MCF 10A (cell line): ENCODE measurements at regions not wholly inside any gene's neighbourhood (a gene's known extent, or its start where the extent isn't known, plus 50 kb on each side); places are given as distances from the start of the nearest gene placed in this dataset.

ENCODE experiments used
- BruUV-seq: library from RNA; stranded (reverse); fragments of 400-500 nt; replicated peaks from 2 replicates; lab custom pipeline; 2021; lab: Mats Ljungman, UMichigan
- CTCF ChIA-PET: fragments of 300-600 bp; sonication (Branson Sonifier 250); formaldehyde crosslinking; extraction: SDS; loops from one replicate; lab custom pipeline; 2021; ENCODE audit warnings: antibody characterized with exemption, inconsistent platforms; lab: Yijun Ruan, JAX
- POLR2A ChIA-PET: fragments of 300-600, 350-650 bp; sonication (Branson Sonifier 250); formaldehyde crosslinking; extraction: SDS; loops from one replicate; lab custom pipeline; 2020; ENCODE audit warnings: antibody characterized with exemption, inconsistent platforms; lab: Yijun Ruan, JAX
- DNase-seq: peaks from one replicate; pipeline ENCODE4 v3.0.0-alpha.2; 2018; ENCODE audit not compliant: unreplicated experiment
- H3K27ac Mint-ChIP-seq: one replicate; pipeline ENCODE4 v1.8.0; 2022; ENCODE audit warnings: mild to moderate bottlenecking, low read depth, mixed read lengths; ENCODE audit not compliant: unreplicated experiment
- H3K27me3 Mint-ChIP-seq: one replicate; pipeline ENCODE4 v1.8.0; 2022; ENCODE audit warnings: mixed read lengths; ENCODE audit not compliant: insufficient read depth, unreplicated experiment
- H3K36me3 Mint-ChIP-seq: one replicate; pipeline ENCODE4 v1.8.0; 2022; ENCODE audit warnings: mild to moderate bottlenecking, moderate library complexity, mixed read lengths; ENCODE audit not compliant: insufficient read depth, unreplicated experiment
- H3K4me1 Mint-ChIP-seq: one replicate; pipeline ENCODE4 v1.8.0; 2022; ENCODE audit warnings: mixed read lengths; ENCODE audit not compliant: insufficient read depth, unreplicated experiment
- H3K4me3 Mint-ChIP-seq: one replicate; pipeline ENCODE4 v1.8.0; 2022; ENCODE audit warnings: mild to moderate bottlenecking, moderate library complexity, mixed read lengths; ENCODE audit not compliant: unreplicated experiment
- H3K9me3 Mint-ChIP-seq: one replicate; pipeline ENCODE4 v1.8.0; 2022; ENCODE audit warnings: mixed read lengths; ENCODE audit not compliant: unreplicated experiment
- intact Hi-C: fragments of 100-400 bp; cut with micrococcal nuclease; formaldehyde crosslinking; loops from 2 replicates; pipeline ENCODE4 v1.14.1; 2022
- TF ChIP-seq, protein P1 (sequence below): fragments of 200-600 bp; IDR thresholded peaks from one replicate; pipeline ENCODE4 v1.8.0; 2022; ENCODE audit warnings: antibody characterized with exemption, mild to moderate bottlenecking; ENCODE audit not compliant: unreplicated experiment

- ChIA-PET POLR2A (interaction anchor here (0.6 kb wide), 1 partner anchor 23 kb away, joined by 4 read pairs; no protein-coding TSS in a partner anchor), CTCF (no interaction called here)
- H3K4me1 Mint-ChIP-seq: no peaks in the 10 kb centered on the region
- BruUV-seq: no TSS peak
- no peak overlapping the region for H3K4me3 Mint-ChIP-seq
- no peaks in the 10 kb centered on the region for H3K27me3 Mint-ChIP-seq
- no peak for DNase-seq
- H3K36me3 Mint-ChIP-seq: no peaks in the 10 kb centered on the region
- no peaks in the 10 kb centered on the region for H3K9me3 Mint-ChIP-seq
- no peak overlapping the region for H3K27ac Mint-ChIP-seq
- intact Hi-C loops: no loop called here
- TF ChIP-seq, protein P1, sequence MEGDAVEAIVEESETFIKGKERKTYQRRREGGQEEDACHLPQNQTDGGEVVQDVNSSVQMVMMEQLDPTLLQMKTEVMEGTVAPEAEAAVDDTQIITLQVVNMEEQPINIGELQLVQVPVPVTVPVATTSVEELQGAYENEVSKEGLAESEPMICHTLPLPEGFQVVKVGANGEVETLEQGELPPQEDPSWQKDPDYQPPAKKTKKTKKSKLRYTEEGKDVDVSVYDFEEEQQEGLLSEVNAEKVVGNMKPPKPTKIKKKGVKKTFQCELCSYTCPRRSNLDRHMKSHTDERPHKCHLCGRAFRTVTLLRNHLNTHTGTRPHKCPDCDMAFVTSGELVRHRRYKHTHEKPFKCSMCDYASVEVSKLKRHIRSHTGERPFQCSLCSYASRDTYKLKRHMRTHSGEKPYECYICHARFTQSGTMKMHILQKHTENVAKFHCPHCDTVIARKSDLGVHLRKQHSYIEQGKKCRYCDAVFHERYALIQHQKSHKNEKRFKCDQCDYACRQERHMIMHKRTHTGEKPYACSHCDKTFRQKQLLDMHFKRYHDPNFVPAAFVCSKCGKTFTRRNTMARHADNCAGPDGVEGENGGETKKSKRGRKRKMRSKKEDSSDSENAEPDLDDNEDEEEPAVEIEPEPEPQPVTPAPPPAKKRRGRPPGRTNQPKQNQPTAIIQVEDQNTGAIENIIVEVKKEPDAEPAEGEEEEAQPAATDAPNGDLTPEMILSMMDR: no peak
Measured at GRCh38 chr7:138378741-138379559, 81.1 kb upstream of the TRIM24 start.

DNA sequence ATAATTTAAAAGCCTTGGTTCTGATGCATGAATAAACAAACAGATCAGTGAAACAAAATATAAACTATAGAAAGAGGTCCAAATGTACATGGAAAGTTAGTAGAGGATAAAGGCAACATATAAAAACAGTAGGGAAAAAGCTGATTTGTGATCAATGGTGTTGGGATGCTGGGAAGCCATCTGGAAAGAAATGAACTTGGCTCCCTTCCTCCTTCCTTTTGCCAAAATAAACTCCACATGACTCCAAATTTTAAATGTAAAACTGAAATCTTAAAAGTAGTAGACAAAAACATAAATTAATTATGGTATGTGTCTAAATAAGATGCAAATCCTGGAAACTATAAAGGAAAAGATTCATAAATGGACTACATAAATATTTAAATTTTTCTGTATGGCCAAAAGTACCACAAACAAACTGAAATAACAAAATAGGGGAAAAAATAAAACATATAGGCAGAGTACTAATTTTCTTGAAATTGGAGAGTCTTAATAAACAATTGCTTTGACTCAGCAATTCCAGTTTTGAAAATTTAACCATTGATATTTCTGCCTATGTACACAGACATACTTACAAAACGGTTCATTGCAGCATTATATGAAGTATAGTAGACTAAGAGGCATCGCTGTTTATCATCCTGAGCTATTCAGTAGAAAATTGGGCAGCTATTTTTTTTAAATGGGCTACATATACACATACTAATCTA is 77.0 kb upstream of the TRIM24 start:
- intact Hi-C loops: no loop called here
- no peak overlapping the region for H3K4me3 Mint-ChIP-seq
- no TSS peak for BruUV-seq
- H3K36me3 Mint-ChIP-seq: no peaks in the 10 kb centered on the region
- H3K4me1 Mint-ChIP-seq: no peaks in the 10 kb centered on the region
- H3K27me3 Mint-ChIP-seq: no peaks in the 10 kb centered on the region
- ChIA-PET POLR2A (interaction anchor here (1.3 kb wide), 1 partner anchor 38 kb away, joined by 3 read pairs; no protein-coding TSS in a partner anchor), CTCF (no interaction called here)
- no peak for DNase-seq
- TF ChIP-seq, protein P1: no peak
- peak overlapping the region; percentile 12 for H3K27ac Mint-ChIP-seq
- no peaks in the 10 kb centered on the region for H3K9me3 Mint-ChIP-seq

DNA sequence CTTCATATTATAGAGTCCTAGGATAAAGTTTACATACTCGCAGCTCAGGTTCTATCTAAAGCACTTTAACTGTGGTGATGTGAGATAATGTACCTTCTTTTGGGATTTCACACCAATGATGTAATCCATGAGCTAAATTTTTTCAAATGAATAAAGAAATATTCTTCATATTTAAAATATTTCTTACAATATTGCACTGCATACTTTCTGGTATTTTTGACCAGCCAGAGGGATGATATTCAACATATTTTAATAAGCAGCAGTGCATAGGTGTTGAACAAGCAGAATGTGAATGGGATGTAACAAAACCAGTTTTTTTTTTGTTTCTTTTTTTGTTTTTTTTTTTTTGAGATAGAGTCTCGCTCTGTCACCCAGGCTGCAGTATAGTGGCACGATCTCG is 73.2 kb upstream of the TRIM24 start:
- DNase-seq: no peak
- intact Hi-C loops: no loop called here
- ChIA-PET POLR2A (interaction anchor here (1.3 to 2.0 kb wide), 2 partner anchors 29 to 49 kb away, joined by 5 read pairs; no protein-coding TSS in a partner anchor), CTCF (interaction anchor here (0.5 to 1.0 kb wide), 4 partner anchors 172 to 541 kb away, joined by 3 to 4 read pairs (median 4); no protein-coding TSS in a partner anchor)
- no peaks in the 10 kb centered on the region for H3K36me3 Mint-ChIP-seq
- no peaks in the 10 kb centered on the region for H3K9me3 Mint-ChIP-seq
- no peaks in the 10 kb centered on the region for H3K4me1 Mint-ChIP-seq
- no peaks in the 10 kb centered on the region for H3K27me3 Mint-ChIP-seq
- no TSS peak for BruUV-seq
- no peak overlapping the region for H3K4me3 Mint-ChIP-seq
- TF ChIP-seq, protein P1: no peak
- H3K27ac Mint-ChIP-seq: no peak overlapping the region
